Activated CD4-positive, alpha-beta memory T cell treated with anti-CD3 and anti-CD28 coated beads, Interleukin-2, amount 10 ng/mL, durations not matched to agents 7 days and 5 days (primary cell): ENCODE measurements at regions not wholly inside any gene's neighbourhood (a gene's known extent, or its start where the extent isn't known, plus 50 kb on each side); places are given as distances from the start of the nearest gene placed in this dataset.

ENCODE experiments used
- CTCF ChIA-PET: fragments of 350-600 bp; sonication (Branson Sonifier 250); formaldehyde crosslinking; loops from one replicate; lab custom pipeline; 2021; ENCODE audit warnings: antibody characterized with exemption, inconsistent platforms; lab: Charles Lee
- POLR2A ChIA-PET: fragments of 350-600 bp; sonication (Branson Sonifier 250); formaldehyde crosslinking; loops from one replicate; lab custom pipeline; 2021; ENCODE audit warnings: antibody characterized with exemption; lab: Charles Lee
- DNase-seq: peaks from one replicate; pipeline ENCODE4 v3.0.0-alpha.2; 2020
- H3K27ac Mint-ChIP-seq: one replicate; pipeline ENCODE4 v1.8.0; 2021; ENCODE audit warnings: mild to moderate bottlenecking, mixed read lengths
- H3K27me3 Mint-ChIP-seq: one replicate; pipeline ENCODE4 v1.8.0; 2021; ENCODE audit warnings: mixed read lengths
- H3K36me3 Mint-ChIP-seq: one replicate; pipeline ENCODE4 v1.8.0; 2021; ENCODE audit warnings: low read depth, mixed read lengths
- H3K4me1 Mint-ChIP-seq: one replicate; pipeline ENCODE4 v1.8.0; 2021; ENCODE audit warnings: mixed read lengths
- H3K4me3 Mint-ChIP-seq: one replicate; pipeline ENCODE4 v1.8.0; 2021; ENCODE audit warnings: mild to moderate bottlenecking, mixed read lengths
- H3K9me3 Mint-ChIP-seq: one replicate; pipeline ENCODE4 v1.8.0; 2021; ENCODE audit warnings: mixed read lengths

- H3K27ac Mint-ChIP-seq: no peak overlapping the region
- H3K9me3 Mint-ChIP-seq: no peaks in the 10 kb centered on the region
- H3K4me3 Mint-ChIP-seq: no peak overlapping the region
- ChIA-PET CTCF (interaction anchor here (0.7 to 2.1 kb wide), 9 partner anchors 9 to 213 kb away, joined by 3 to 9 read pairs (median 3); no protein-coding TSS in a partner anchor), POLR2A (no interaction called here)
- H3K36me3 Mint-ChIP-seq: no peaks in the 10 kb centered on the region
- H3K4me1 Mint-ChIP-seq: no peaks in the 10 kb centered on the region
- peak; percentile 54 for DNase-seq
- H3K27me3 Mint-ChIP-seq: no peaks in the 10 kb centered on the region
Measured at GRCh38 chr1:209354111-209354839, 229.2 kb upstream of the CAMK1G start.

- ChIA-PET POLR2A (no interaction called here), CTCF (interaction anchor here (0.7 to 2.1 kb wide), 9 partner anchors 8 to 212 kb away, joined by 3 to 9 read pairs (median 3); no protein-coding TSS in a partner anchor)
- no peak overlapping the region for H3K27ac Mint-ChIP-seq
- H3K9me3 Mint-ChIP-seq: no peaks in the 10 kb centered on the region
- no peaks in the 10 kb centered on the region for H3K36me3 Mint-ChIP-seq
- no peaks in the 10 kb centered on the region for H3K4me1 Mint-ChIP-seq
- DNase-seq: no peak
- H3K27me3 Mint-ChIP-seq: no peaks in the 10 kb centered on the region
- H3K4me3 Mint-ChIP-seq: no peak overlapping the region
Measured at GRCh38 chr1:209354840-209355165, 228.7 kb upstream of the CAMK1G start.

- no peak for DNase-seq
- Mint-ChIP-seq H3K36me3 (no peaks in the 10 kb centered on the region), H3K9me3 (no peaks in the 10 kb centered on the region), H3K27me3 (peaks cover 1% of the 10 kb centered on the region), H3K4me3 (no peak overlapping the region), H3K4me1 (no peaks in the 10 kb centered on the region), H3K27ac (no peak overlapping the region)
- ChIA-PET CTCF (interaction anchor here (0.9 to 1.4 kb wide), 3 partner anchors 15 to 215 kb away, joined by 3 to 4 read pairs (median 3); no protein-coding TSS in a partner anchor), POLR2A (no interaction called here)
Measured at GRCh38 chr1:209355415-209355814, 228.1 kb upstream of the CAMK1G start.

GRCh38 chr1:209356976-209357377 is 226.5 kb upstream of the CAMK1G start:
- Mint-ChIP-seq H3K36me3 (no peaks in the 10 kb centered on the region), H3K27me3 (peaks cover 6% of the 10 kb centered on the region), H3K9me3 (no peaks in the 10 kb centered on the region), H3K4me1 (no peaks in the 10 kb centered on the region), H3K27ac (no peak overlapping the region), H3K4me3 (no peak overlapping the region)
- ChIA-PET CTCF (no interaction called here), POLR2A (no interaction called here)
- no peak for DNase-seq

GRCh38 chr1:209363112-209363511 is 220.4 kb upstream of the CAMK1G start:
- no peak for DNase-seq
- ChIA-PET POLR2A (no interaction called here), CTCF (interaction anchor here (0.7 kb wide), 1 partner anchor 9 kb away, joined by 3 read pairs; no protein-coding TSS in a partner anchor)
- Mint-ChIP-seq H3K27me3 (peaks cover 11% of the 10 kb centered on the region), H3K4me1 (no peaks in the 10 kb centered on the region), H3K4me3 (no peak overlapping the region), H3K27ac (no peak overlapping the region), H3K9me3 (no peaks in the 10 kb centered on the region), H3K36me3 (no peaks in the 10 kb centered on the region)

- Mint-ChIP-seq H3K4me3 (no peak overlapping the region), H3K9me3 (no peaks in the 10 kb centered on the region), H3K27ac (no peak overlapping the region), H3K4me1 (no peaks in the 10 kb centered on the region), H3K36me3 (no peaks in the 10 kb centered on the region), H3K27me3 (peaks cover 15% of the 10 kb centered on the region)
- ChIA-PET POLR2A (no interaction called here), CTCF (interaction anchor here (1.0 kb wide), 1 partner anchor 10 kb away, joined by 3 read pairs; no protein-coding TSS in a partner anchor)
- no peak for DNase-seq
Measured at GRCh38 chr1:209364716-209365115, 218.8 kb upstream of the CAMK1G start.

- DNase-seq: no peak
- H3K27ac Mint-ChIP-seq: no peak overlapping the region
- ChIA-PET CTCF (interaction anchor here (2.1 kb wide), 1 partner anchor 13 kb away, joined by 9 read pairs; no protein-coding TSS in a partner anchor), POLR2A (no interaction called here)
- H3K27me3 Mint-ChIP-seq: peaks cover 9% of the 10 kb centered on the region
- H3K4me1 Mint-ChIP-seq: no peaks in the 10 kb centered on the region
- no peak overlapping the region for H3K4me3 Mint-ChIP-seq
- no peaks in the 10 kb centered on the region for H3K36me3 Mint-ChIP-seq
- H3K9me3 Mint-ChIP-seq: no peaks in the 10 kb centered on the region
Measured at GRCh38 chr1:209367061-209367772, 216.3 kb upstream of the CAMK1G start.

GRCh38 chr1:209368864-209369598 is 214.5 kb upstream of the CAMK1G start:
- no peak for DNase-seq
- H3K4me1 Mint-ChIP-seq: no peaks in the 10 kb centered on the region
- no peaks in the 10 kb centered on the region for H3K9me3 Mint-ChIP-seq
- H3K27ac Mint-ChIP-seq: no peak overlapping the region
- no peaks in the 10 kb centered on the region for H3K36me3 Mint-ChIP-seq
- no peak overlapping the region for H3K4me3 Mint-ChIP-seq
- ChIA-PET POLR2A (interaction anchor here (0.6 kb wide), 1 partner anchor 24 kb away, joined by 3 read pairs; no protein-coding TSS in a partner anchor), CTCF (interaction anchor here (1.0 kb wide), 1 partner anchor 379 kb away, joined by 4 read pairs; no protein-coding TSS in a partner anchor)
- peaks cover 8% of the 10 kb centered on the region for H3K27me3 Mint-ChIP-seq

- no peak for DNase-seq
- H3K9me3 Mint-ChIP-seq: no peaks in the 10 kb centered on the region
- H3K4me3 Mint-ChIP-seq: no peak overlapping the region
- no peaks in the 10 kb centered on the region for H3K36me3 Mint-ChIP-seq
- ChIA-PET CTCF (interaction anchor here (0.9 kb wide), 1 partner anchor 143 kb away, joined by 3 read pairs; no protein-coding TSS in a partner anchor), POLR2A (no interaction called here)
- peaks cover 10% of the 10 kb centered on the region for H3K27me3 Mint-ChIP-seq
- no peak overlapping the region for H3K27ac Mint-ChIP-seq
- no peaks in the 10 kb centered on the region for H3K4me1 Mint-ChIP-seq
Measured at GRCh38 chr1:209370241-209370995, 213.1 kb upstream of the CAMK1G start.

GRCh38 chr1:209375097-209375496 is 208.4 kb upstream of the CAMK1G start:
- Mint-ChIP-seq H3K27me3 (peaks cover 8% of the 10 kb centered on the region), H3K9me3 (no peaks in the 10 kb centered on the region), H3K4me3 (no peak overlapping the region), H3K4me1 (no peaks in the 10 kb centered on the region), H3K36me3 (no peaks in the 10 kb centered on the region), H3K27ac (no peak overlapping the region)
- ChIA-PET POLR2A (no interaction called here), CTCF (no interaction called here)
- DNase-seq: no peak

GRCh38 chr1:209375671-209376365 is 207.7 kb upstream of the CAMK1G start:
- H3K27me3 Mint-ChIP-seq: peaks cover 8% of the 10 kb centered on the region
- H3K4me1 Mint-ChIP-seq: no peaks in the 10 kb centered on the region
- DNase-seq: no peak
- no peaks in the 10 kb centered on the region for H3K36me3 Mint-ChIP-seq
- no peak overlapping the region for H3K27ac Mint-ChIP-seq
- H3K9me3 Mint-ChIP-seq: no peaks in the 10 kb centered on the region
- POLR2A ChIA-PET: no interaction called here
- no peak overlapping the region for H3K4me3 Mint-ChIP-seq
- CTCF ChIA-PET: no interaction called here

GRCh38 chr1:209376774-209377173 is 206.7 kb upstream of the CAMK1G start:
- H3K9me3 Mint-ChIP-seq: no peaks in the 10 kb centered on the region
- CTCF ChIA-PET: interaction anchor here (1.3 kb wide), 1 partner anchor 137 kb away, joined by 3 read pairs; no protein-coding TSS in a partner anchor

More at GRCh38 chr1:209376774-209377173, 206.7 kb upstream of the CAMK1G start:
- POLR2A ChIA-PET: no interaction called here
- Mint-ChIP-seq H3K4me3 (no peak overlapping the region), H3K27me3 (peaks cover 8% of the 10 kb centered on the region), H3K27ac (no peak overlapping the region), H3K36me3 (no peaks in the 10 kb centered on the region), H3K4me1 (no peaks in the 10 kb centered on the region)
- DNase-seq: no peak
